SK-N-SH (cell line): ENCODE measurements at regions not wholly inside any gene's neighbourhood (a gene's known extent, or its start where the extent isn't known, plus 50 kb on each side); places are given as distances from the start of the nearest gene placed in this dataset.

Source experiments
- CTCF ChIA-PET: fragments of 300-600, 350-600 bp; formaldehyde crosslinking; extraction: SDS; loops from one replicate; lab custom pipeline; 2021; lab: Yijun Ruan, JAX
- POLR2A ChIA-PET: fragments of 350-600 bp; sonication (Branson Sonifier 250); formaldehyde crosslinking; extraction: SDS; loops from one replicate; lab custom pipeline; 2020; ENCODE audit warnings: antibody characterized with exemption, inconsistent platforms; lab: Yijun Ruan, JAX
- DNase-seq: peaks from one replicate; pipeline ENCODE4 v3.0.0; 2012
- H2AFZ ChIP-seq: fragments of 200-600 bp; sonication (generic); 2 replicates; pipeline ENCODE4 v1.8.1; 2016; ENCODE audit warnings: antibody characterized with exemption, mild to moderate bottlenecking, low read depth
- H3F3A ChIP-seq: fragments of 200-600 bp; sonication (generic); replicated peaks from 2 replicates; pipeline ENCODE3; 2016; ENCODE audit warnings: antibody characterized with exemption, mild to moderate bottlenecking; ENCODE audit not compliant: insufficient read depth
- H3K27ac ChIP-seq, 2 experiments: fragments of 200-500 bp in 1 of 2; fragments of 200-600 bp in 1 of 2; sonication (Bioruptor generic) in 1 of 2; sonication (generic), shearing (Covaris generic) in 1 of 2; 2 replicates each; pipeline versions ENCODE4 v1.5.1 to v1.6.1; 2014 to 2016; ENCODE audit warnings: low read depth in 2 of 2, inconsistent platforms in 1 of 2, low read length in 1 of 2, mild to moderate bottlenecking in 1 of 2, mixed read lengths in 1 of 2
- H3K27me3 ChIP-seq: fragments of 200-600 bp; sonication (generic), shearing (Covaris generic); 2 replicates; pipeline ENCODE4 v1.6.1; 2016; ENCODE audit warnings: mixed run types; ENCODE audit not compliant: insufficient read depth
- H3K36me3 ChIP-seq, 2 experiments: fragments of 200-500 bp in 1 of 2; fragments of 200-600 bp in 1 of 2; sonication (Bioruptor generic) in 1 of 2; sonication (generic) in 1 of 2; replicated peaks in 1 of 2; 2 replicates each; pipeline versions ENCODE3 to v1.5.1; 2014 to 2016; ENCODE audit warnings: low read length in 1 of 2, mild to moderate bottlenecking in 1 of 2; ENCODE audit not compliant: insufficient read depth in 2 of 2, control insufficient read depth in 1 of 2
- H3K4me1 ChIP-seq, 2 experiments: fragments of 200-500 bp in 1 of 2; fragments of 200-600 bp in 1 of 2; sonication (Bioruptor generic) in 1 of 2; sonication (generic), shearing (Covaris generic) in 1 of 2; 2 replicates each; pipeline versions ENCODE4 v1.5.1 to v1.6.1; 2014 to 2016; ENCODE audit warnings: low read depth in 1 of 2, low read length in 1 of 2, mixed run types in 1 of 2; ENCODE audit not compliant: insufficient read depth in 2 of 2, control insufficient read depth in 1 of 2
- H3K4me2 ChIP-seq: fragments of 200-600 bp; sonication (generic), shearing (Covaris generic); 2 replicates; pipeline ENCODE4 v1.6.1; 2017; ENCODE audit warnings: mixed run types
- H3K4me3 ChIP-seq, 2 experiments: fragments of 200-500 bp in 1 of 2; fragments of 200-600 bp in 1 of 2; sonication (Bioruptor generic) in 1 of 2; sonication (generic), shearing (Covaris generic) in 1 of 2; 2 replicates each; pipeline versions ENCODE4 v1.5.1 to v1.8.1; 2014 to 2016; ENCODE audit warnings: low read depth in 2 of 2, inconsistent platforms in 1 of 2, low read length in 1 of 2, mild to moderate bottlenecking in 1 of 2, mixed read lengths in 1 of 2, moderate library complexity in 1 of 2
- H3K79me2 ChIP-seq: fragments of 200-600 bp; sonication (generic); 2 replicates; pipeline ENCODE4 v1.8.1; 2017; ENCODE audit warnings: mild to moderate bottlenecking; ENCODE audit not compliant: insufficient read depth
- H3K9ac ChIP-seq: fragments of 200-600 bp; sonication (generic); 2 replicates; pipeline ENCODE4 v1.6.1; 2017; ENCODE audit warnings: mixed run types
- H3K9me2 ChIP-seq: fragments of 200-600 bp; sonication (generic); 2 replicates; pipeline ENCODE4 v1.6.1; 2017; ENCODE audit warnings: mixed run types
- H3K9me3 ChIP-seq: fragments of 200-600 bp; sonication (generic); 2 replicates; pipeline ENCODE4 v1.6.1; 2017; ENCODE audit warnings: mixed run types, mild to moderate bottlenecking, moderate library complexity
- H4K20me1 ChIP-seq: fragments of 200-600 bp; sonication (generic); 2 replicates; pipeline ENCODE4 v1.6.1; 2017; ENCODE audit warnings: mild to moderate bottlenecking, mixed run types; ENCODE audit not compliant: insufficient read depth
- CTCF ChIP-seq: fragments of 200-600 bp; sonication (generic); IDR thresholded peaks from 2 replicates; pipeline ENCODE4 v1.6.1; 2017; ENCODE audit warnings: antibody characterized with exemption, mild to moderate bottlenecking, moderate library complexity
- EP300 ChIP-seq, 2 experiments: IDR thresholded peaks; 2 replicates each; pipeline versions ENCODE4 v1.4.0 to v1.6.1; 2012; ENCODE audit warnings: borderline replicate concordance in 1 of 2, low read depth in 1 of 2, low read length in 1 of 2
- GATA2 ChIP-seq: sonication (generic); formaldehyde crosslinking; IDR thresholded peaks from 2 replicates; pipeline ENCODE4 v1.5.0; 2020; ENCODE audit warnings: mild to moderate bottlenecking, missing genetic modification reagents
- MEF2A ChIP-seq: IDR thresholded peaks from 2 replicates; pipeline ENCODE4 v1.4.0; 2012; ENCODE audit warnings: low read depth, borderline replicate concordance
- MXI1 ChIP-seq: IDR thresholded peaks from 2 replicates; pipeline ENCODE4 v1.6.1; 2012; ENCODE audit warnings: mild to moderate bottlenecking, low read depth, low read length, improper control_type of control experiment
- POLR2AphosphoS5 ChIP-seq: IDR thresholded peaks from 2 replicates; pipeline ENCODE4 v1.6.1; 2012; ENCODE audit warnings: low read depth, low read length
- RAD21 ChIP-seq: IDR thresholded peaks from 2 replicates; pipeline ENCODE4 v1.6.1; 2012; ENCODE audit warnings: mild to moderate bottlenecking, low read length
- RCOR1 ChIP-seq: fragments of 150-350 bp; IDR thresholded peaks from 2 replicates; pipeline ENCODE4 v1.6.1; 2017; ENCODE audit warnings: antibody characterized with exemption, low read length
- RFX5 ChIP-seq: IDR thresholded peaks from 2 replicates; pipeline ENCODE4 v1.6.1; 2012; ENCODE audit warnings: mild to moderate bottlenecking, improper control_type of control experiment, low read length
- RXRA ChIP-seq: IDR thresholded peaks from 2 replicates; pipeline ENCODE4 v1.4.0; 2012; ENCODE audit warnings: low read depth, mild to moderate bottlenecking, borderline replicate concordance
- SMC3 ChIP-seq: IDR thresholded peaks from 2 replicates; pipeline ENCODE4 v1.6.1; 2012; ENCODE audit warnings: low read depth, low read length, improper control_type of control experiment
- TAF1 ChIP-seq: IDR thresholded peaks from 2 replicates; pipeline ENCODE4 v1.6.1; 2012; ENCODE audit warnings: low read depth, mild to moderate bottlenecking, low read length, moderate library complexity, borderline replicate concordance
- USF1 ChIP-seq: IDR thresholded peaks from 2 replicates; pipeline ENCODE4 v1.4.0; 2012; ENCODE audit warnings: low read depth, borderline replicate concordance
- WGBS: methylation state at CpG from one replicate; pipeline ENCODE4 v1.1.6; 2017; ENCODE audit warnings: low lambda C conversion rate; 5-methylcytosine and 5-hydroxymethylcytosine counted together
- TF ChIP-seq, protein P1 (sequence below): fragments of 150-350 bp; IDR thresholded peaks from 2 replicates; pipeline ENCODE4 v1.6.1; 2016; ENCODE audit warnings: mild to moderate bottlenecking, low read depth, low read length
- TF ChIP-seq, protein P2 (sequence below): fragments of 150-350 bp; IDR thresholded peaks from 2 replicates; pipeline ENCODE4 v1.6.1; 2017; ENCODE audit warnings: antibody characterized with exemption, low read length, low read depth, borderline replicate concordance
- TF ChIP-seq, protein P3 (sequence below): IDR thresholded peaks from 2 replicates; pipeline ENCODE4; 2012
- TF ChIP-seq, protein P4 (sequence below): IDR thresholded peaks from 2 replicates; pipeline ENCODE4 v1.4.0; 2012; ENCODE audit warnings: low read depth

GRCh38 chr22:22099194-22099486, 116.6 kb upstream of the TOP3B start:
- Histone ChIP-seq H3K36me3 (no peaks in the 10 kb centered on the region), H3K27ac (no peak overlapping the region), H4K20me1 (no peaks in the 10 kb centered on the region), H3K4me1 (no peaks in the 10 kb centered on the region), H3K79me2 (no peaks in the 10 kb centered on the region), H3K9me3 (no peaks in the 10 kb centered on the region), H3K4me2 (no peak overlapping the region), H3K9ac (no peak overlapping the region), H3F3A (no peaks in the 10 kb centered on the region), H3K9me2 (no peaks in the 10 kb centered on the region), H3K27me3 (peaks cover 28% of the 10 kb centered on the region), H2AFZ (no peak overlapping the region), H3K4me3 (no peak overlapping the region)
- DNase-seq = no peak
- ChIA-PET CTCF (interaction anchor here (0.6 to 1.7 kb wide), 5 partner anchors 8 to 127 kb away, joined by 3 to 11 read pairs (median 4); no protein-coding TSS in a partner anchor), POLR2A (no interaction called here)
- 29% methylated on average over 5 of the region's 5 CpGs for WGBS
- TF ChIP-seq GATA2 (CRISPR knock-in tag) (no peak), RCOR1 (no peak), EP300 (IDR thresholded peaks at IDR 0.05; ENCODE audit: borderline replicate concordance in 1 of 2, low read depth in 1 of 2, low read length in 1 of 2) (no peak), RFX5 (no peak), TAF1 (no peak), MEF2A (no peak)
- TF ChIP-seq, protein P1, sequence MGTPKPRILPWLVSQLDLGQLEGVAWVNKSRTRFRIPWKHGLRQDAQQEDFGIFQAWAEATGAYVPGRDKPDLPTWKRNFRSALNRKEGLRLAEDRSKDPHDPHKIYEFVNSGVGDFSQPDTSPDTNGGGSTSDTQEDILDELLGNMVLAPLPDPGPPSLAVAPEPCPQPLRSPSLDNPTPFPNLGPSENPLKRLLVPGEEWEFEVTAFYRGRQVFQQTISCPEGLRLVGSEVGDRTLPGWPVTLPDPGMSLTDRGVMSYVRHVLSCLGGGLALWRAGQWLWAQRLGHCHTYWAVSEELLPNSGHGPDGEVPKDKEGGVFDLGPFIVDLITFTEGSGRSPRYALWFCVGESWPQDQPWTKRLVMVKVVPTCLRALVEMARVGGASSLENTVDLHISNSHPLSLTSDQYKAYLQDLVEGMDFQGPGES = no peak

GRCh38 chr22:22098457-22099193, 116.0 kb upstream of the TOP3B start:
- WGBS = 14% methylated on average over 9 of the region's 9 CpGs
- Histone ChIP-seq H4K20me1 (no peaks in the 10 kb centered on the region), H2AFZ (no peak overlapping the region), H3K27ac (no peak overlapping the region), H3K79me2 (no peaks in the 10 kb centered on the region), H3K9me2 (no peaks in the 10 kb centered on the region), H3K4me3 (no peak overlapping the region)
- TF ChIP-seq MXI1 (no peak), GATA2 (CRISPR knock-in tag) (no peak), EP300 (IDR thresholded peaks at IDR 0.05; ENCODE audit: borderline replicate concordance in 1 of 2, low read depth in 1 of 2, low read length in 1 of 2) (no peak), RAD21 (no peak), USF1 (no peak), TAF1 (no peak), RXRA (no peak), SMC3 (no peak), RFX5 (no peak), POLR2AphosphoS5 (no peak), RCOR1 (no peak), MEF2A (no peak), CTCF (no peak)
- TF ChIP-seq, protein P2, sequence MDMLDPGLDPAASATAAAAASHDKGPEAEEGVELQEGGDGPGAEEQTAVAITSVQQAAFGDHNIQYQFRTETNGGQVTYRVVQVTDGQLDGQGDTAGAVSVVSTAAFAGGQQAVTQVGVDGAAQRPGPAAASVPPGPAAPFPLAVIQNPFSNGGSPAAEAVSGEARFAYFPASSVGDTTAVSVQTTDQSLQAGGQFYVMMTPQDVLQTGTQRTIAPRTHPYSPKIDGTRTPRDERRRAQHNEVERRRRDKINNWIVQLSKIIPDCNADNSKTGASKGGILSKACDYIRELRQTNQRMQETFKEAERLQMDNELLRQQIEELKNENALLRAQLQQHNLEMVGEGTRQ = no peak
- TF ChIP-seq, protein P3, sequence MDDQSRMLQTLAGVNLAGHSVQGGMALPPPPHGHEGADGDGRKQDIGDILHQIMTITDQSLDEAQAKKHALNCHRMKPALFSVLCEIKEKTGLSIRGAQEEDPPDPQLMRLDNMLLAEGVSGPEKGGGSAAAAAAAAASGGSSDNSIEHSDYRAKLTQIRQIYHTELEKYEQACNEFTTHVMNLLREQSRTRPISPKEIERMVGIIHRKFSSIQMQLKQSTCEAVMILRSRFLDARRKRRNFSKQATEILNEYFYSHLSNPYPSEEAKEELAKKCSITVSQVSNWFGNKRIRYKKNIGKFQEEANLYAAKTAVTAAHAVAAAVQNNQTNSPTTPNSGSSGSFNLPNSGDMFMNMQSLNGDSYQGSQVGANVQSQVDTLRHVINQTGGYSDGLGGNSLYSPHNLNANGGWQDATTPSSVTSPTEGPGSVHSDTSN = no peak
- TF ChIP-seq, protein P4, sequence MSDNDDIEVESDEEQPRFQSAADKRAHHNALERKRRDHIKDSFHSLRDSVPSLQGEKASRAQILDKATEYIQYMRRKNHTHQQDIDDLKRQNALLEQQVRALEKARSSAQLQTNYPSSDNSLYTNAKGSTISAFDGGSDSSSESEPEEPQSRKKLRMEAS = no peak
- TF ChIP-seq, all 33 proteins: peak for 0
- no peaks in the 10 kb centered on the region for H3K9me3 ChIP-seq
- CTCF ChIA-PET = interaction anchor here (0.6 to 1.7 kb wide), 3 partner anchors 9 to 126 kb away, joined by 3 to 5 read pairs (median 4); no protein-coding TSS in a partner anchor
- no peaks in the 10 kb centered on the region for H3F3A ChIP-seq
- POLR2A ChIA-PET = no interaction called here
- peaks cover 33% of the 10 kb centered on the region for H3K27me3 ChIP-seq
- no peak overlapping the region for H3K9ac ChIP-seq
- DNase-seq = no peak
- no peak overlapping the region for H3K4me2 ChIP-seq
- H3K36me3 ChIP-seq = no peaks in the 10 kb centered on the region
- no peaks in the 10 kb centered on the region for H3K4me1 ChIP-seq
